ENCODE measurements at regions not wholly inside any gene's neighbourhood (a gene's known extent, or its start where the extent isn't known, plus 50 kb on each side); places are given as distances from the start of the nearest gene placed in this dataset.

GRCh38 chr12:20212658-20213555, 155.4 kb upstream of the PDE3A start:
- peak; percentile 100 for ATAC-seq

GRCh38 chr12:20213723-20214625, 154.4 kb upstream of the PDE3A start:
- no peak for ATAC-seq

GRCh38 chr12:20220339-20220738, 148.0 kb upstream of the PDE3A start:
- peak; percentile 42 for ATAC-seq

- no peak for ATAC-seq
Observed at GRCh38 chr12:20232931-20233675, 135.2 kb upstream of the PDE3A start.

- no peak for ATAC-seq
Observed at GRCh38 chr12:20234474-20234873, 133.9 kb upstream of the PDE3A start.

GRCh38 chr12:20237091-20237490, 131.2 kb upstream of the PDE3A start:
- no peak for ATAC-seq

DNA sequence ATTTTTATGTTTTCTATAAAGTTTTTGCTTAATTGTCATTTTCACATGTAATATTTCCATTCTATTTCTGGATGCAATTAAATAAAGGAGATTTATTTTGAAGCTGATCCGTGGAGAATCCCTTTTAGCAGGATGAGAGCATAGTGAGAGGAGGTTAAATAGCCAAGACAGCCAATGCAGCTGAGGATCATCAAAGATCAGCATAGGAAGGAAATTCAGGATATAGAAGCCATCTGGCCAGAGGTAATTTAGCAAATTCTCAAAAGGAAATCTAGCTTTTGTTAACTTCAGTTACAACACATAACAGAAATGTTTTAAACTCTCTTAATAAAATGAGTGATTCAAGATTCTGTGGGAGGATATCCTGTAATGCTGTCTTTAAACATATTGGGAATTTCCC, 122.8 kb upstream of the PDE3A start:
- no peak for ATAC-seq

- ATAC-seq = no peak
Observed at GRCh38 chr12:20248646-20249045, 119.7 kb upstream of the PDE3A start.

DNA sequence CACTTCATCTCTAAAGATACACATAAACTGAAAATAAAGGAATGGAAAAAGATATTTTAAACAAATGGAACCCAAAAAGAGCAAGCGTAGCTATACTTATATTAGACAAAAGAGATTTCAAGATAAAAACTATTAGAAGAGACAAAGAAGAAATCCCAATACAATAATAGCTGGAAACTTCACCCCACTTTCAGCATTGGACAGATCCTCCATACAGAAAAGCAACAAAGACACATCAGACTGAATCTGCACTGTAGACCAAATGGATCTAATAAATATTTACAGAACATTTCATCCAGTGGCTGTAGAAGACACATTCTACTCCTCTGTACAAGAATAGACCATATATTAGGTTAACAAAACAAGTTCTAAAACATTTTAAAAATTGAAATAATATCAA, 117.6 kb upstream of the PDE3A start:
- no peak for ATAC-seq

DNA sequence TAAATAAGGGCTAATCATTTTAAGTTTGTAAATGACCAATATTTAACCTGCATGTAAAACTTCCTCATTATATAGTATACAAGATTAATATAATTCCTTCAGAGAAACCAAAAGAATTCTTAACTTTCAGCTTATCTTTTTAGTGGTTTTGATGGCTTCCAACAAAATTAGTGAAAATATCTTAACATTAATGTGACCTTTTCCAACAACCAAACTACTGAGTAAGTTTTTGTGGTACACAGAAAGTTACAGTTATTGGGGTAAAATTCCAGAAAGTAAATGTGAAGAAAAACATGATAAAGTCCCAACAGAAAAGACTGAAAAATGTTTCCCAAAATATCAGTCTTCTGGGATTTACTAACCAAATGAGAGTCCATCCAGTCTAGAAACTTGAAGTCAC, 111.0 kb upstream of the PDE3A start:
- ATAC-seq = no peak

DNA sequence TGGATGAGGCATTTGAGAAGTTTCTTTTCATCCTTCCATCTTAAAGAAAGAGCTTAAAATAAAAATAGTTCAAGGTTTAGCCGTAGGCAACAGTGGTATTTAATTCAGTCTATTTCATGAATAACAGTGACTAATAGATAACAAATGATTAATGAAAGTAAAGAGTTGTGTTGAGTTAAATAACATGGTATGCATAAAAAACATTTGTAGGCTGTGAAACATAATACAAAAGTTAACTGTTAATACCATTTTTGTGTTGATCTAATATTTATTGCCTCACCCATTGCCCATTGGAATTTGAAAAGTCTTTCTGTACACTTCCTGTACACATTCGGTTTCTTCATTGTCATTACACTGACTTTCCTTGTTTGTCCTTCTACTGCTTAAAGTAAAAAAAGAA, 108.6 kb upstream of the PDE3A start:
- ATAC-seq = no peak

DNA sequence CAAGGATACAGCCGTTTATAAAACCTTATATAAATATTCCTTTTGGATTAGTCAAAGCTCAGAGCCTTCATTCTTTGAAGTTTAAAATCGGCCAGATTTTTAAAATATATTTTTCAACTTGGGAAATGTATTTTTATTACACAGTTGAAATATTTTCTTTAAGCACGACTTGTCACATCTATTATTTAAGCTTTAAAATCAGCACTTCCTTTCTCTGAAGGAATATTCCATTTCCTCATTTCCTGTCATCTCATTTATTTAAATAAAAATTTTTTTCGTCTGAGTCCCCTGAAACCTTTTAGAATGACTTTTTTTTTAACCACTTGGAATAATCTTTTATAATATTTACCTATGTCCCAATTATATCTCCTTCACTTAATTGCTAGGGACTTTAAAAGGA, 107.5 kb upstream of the PDE3A start:
- no peak for ATAC-seq

GRCh38 chr12:20262119-20262518, 106.2 kb upstream of the PDE3A start:
- ATAC-seq = no peak

GRCh38 chr12:20264026-20264425, 104.3 kb upstream of the PDE3A start:
- ATAC-seq = no peak

GRCh38 chr12:20264608-20265114, 103.7 kb upstream of the PDE3A start:
- ATAC-seq = no peak

DNA sequence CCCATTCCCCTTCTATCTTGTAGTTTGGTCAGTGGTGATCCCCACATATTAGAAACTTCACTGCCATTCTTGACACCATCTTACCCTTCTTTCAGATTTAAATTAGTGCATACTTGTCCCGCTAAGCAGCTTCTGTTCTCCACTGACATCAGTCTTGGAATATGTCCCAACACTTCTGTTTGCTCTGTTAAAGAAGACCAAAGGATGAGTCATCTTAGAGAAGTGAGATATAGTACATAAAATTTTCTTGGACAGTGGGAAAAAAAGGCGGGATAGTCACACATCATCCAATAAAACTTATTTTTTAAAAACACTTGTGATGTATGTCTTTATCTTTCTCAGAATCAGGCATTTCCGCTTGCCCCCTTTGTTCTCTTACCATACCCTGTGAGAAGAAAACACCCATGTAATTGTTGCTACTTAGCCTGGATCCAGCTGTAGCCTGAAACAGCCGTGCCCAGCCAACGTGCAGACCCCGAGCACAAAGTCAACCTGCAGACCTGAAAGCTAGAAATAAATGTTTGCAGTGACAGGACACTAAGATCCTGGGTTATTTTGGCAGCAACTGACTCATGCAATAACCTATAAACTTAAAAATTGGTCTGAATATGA, 100.1 kb upstream of the PDE3A start:
- no peak for ATAC-seq

DNA sequence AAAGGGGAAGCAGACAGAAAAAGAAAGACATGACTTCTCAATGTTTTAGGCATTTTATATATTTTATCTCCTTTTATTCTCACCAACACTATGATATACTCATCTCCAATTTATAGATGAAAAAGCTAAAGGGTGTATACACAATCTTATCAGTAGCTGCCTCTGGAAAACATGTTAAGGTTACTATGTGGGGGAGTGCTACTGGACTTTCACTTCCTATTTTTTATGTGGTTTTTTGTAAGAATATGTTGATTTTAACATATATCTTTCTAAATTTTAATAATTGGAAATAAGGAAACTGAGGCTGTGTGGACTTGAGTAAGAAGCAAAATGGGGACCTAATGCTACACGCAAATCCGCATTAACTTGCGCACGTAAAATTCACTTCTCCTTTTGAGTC, 99.6 kb upstream of the PDE3A start:
- no peak for ATAC-seq

DNA sequence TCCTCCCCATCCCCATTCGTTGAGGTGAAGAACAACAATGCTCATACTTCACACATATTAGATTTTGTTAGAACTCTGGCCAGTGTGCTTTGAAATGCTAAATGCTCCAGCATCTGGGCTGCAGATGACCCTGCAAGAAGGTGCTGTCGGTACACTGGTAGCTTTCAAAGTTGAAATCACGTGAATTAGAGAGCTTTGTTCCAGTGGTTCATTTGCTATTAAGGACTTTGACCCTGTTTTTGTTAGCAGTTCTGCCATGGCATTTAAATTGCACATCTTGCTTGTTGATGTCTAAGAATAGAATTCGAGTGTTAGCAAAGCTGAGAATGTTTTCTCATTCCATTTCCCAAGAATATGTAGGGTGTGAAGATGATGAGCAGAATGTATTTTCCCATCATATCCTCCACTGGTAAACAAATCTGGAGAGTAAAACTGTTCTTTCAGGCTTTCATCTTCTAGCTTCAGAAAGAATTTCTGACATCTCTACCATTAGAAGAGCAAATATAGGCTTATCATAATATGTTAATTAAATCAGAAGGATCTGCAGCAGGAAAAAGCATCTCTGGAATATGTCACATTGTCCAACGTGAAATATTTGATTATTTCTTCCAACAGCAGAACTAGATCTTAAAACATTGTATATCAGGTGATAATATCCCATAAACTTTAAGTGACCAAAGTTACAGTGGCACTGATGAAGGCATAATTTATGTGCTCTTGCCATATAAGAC, 98.8 kb upstream of the PDE3A start:
- no peak for ATAC-seq

- ATAC-seq = no peak
Observed at GRCh38 chr12:20270557-20270956, 97.8 kb upstream of the PDE3A start.

GRCh38 chr12:20272161-20272560, 96.2 kb upstream of the PDE3A start:
- no peak for ATAC-seq

GRCh38 chr12:20272801-20273200, 95.5 kb upstream of the PDE3A start:
- no peak for ATAC-seq

DNA sequence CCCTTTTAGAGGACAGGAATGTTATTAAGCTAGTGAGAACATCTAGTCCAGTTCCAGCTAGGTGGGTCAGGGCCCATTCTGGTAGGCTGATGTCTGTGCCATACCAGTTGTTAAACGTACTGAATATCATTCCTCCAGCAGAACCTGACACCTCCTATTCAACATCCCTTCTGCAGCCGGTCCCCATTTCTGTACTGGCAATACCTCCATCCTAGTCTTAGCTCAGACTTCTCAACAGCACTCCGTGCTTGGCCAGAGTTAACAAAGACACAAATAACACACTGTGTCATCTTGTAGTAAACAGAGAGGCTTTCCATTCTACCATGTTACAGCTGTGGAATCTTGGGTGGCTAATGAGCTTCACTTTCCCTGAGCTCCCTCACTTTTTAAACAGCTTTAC, 94.3 kb upstream of the PDE3A start:
- no peak for ATAC-seq

All from esophagus mucosa (tissue), 1 donor.